ENCODE measurements at regions not wholly inside any gene's neighbourhood (a gene's known extent, or its start where the extent isn't known, plus 50 kb on each side); places are given as distances from the start of the nearest gene placed in this dataset.
"Not testable (repeated sequence)": the region's sequence is repeated elsewhere in the genome, so short reads cannot be mapped to it uniquely, and the experiment has no call there.

GRCh38 chr22:47535681-47536080 is 773.2 kb downstream of the TBC1D22A start:
- no peak for DNase-seq (ENCODE audit: low read depth in 3 of 3)

GRCh38 chr22:47534804-47535410 is 772.5 kb downstream of the TBC1D22A start:
- no peak for DNase-seq (ENCODE audit: low read depth in 3 of 3)

- no peak for DNase-seq (ENCODE audit: low read depth in 3 of 3)
Observed at GRCh38 chr22:47533961-47534803, 771.7 kb downstream of the TBC1D22A start.

GRCh38 chr22:47517062-47517461 is 754.6 kb downstream of the TBC1D22A start:
- DNase-seq (ENCODE audit: low read depth in 3 of 3), result no peak

- no peak for DNase-seq (ENCODE audit: low read depth in 3 of 3)
Observed at GRCh38 chr22:47515384-47516125, 753.1 kb downstream of the TBC1D22A start.

GRCh38 chr22:47512617-47513016 is 750.2 kb downstream of the TBC1D22A start:
- no peak for DNase-seq (ENCODE audit: low read depth in 3 of 3)

GRCh38 chr22:47504962-47505361 is 742.5 kb downstream of the TBC1D22A start:
- DNase-seq (ENCODE audit: low read depth in 3 of 3), result no peak

- DNase-seq (ENCODE audit: low read depth in 3 of 3), result no peak
Observed at GRCh38 chr22:47498969-47499495, 736.6 kb downstream of the TBC1D22A start.

GRCh38 chr22:47497666-47498065 is 735.2 kb downstream of the TBC1D22A start:
- DNase-seq (ENCODE audit: low read depth in 3 of 3), result no peak

- DNase-seq (ENCODE audit: low read depth in 3 of 3), result no peak
Observed at GRCh38 chr22:47495110-47495509, 732.7 kb downstream of the TBC1D22A start.

- not testable (repeated sequence) for DNase-seq (ENCODE audit: low read depth in 3 of 3)
Observed at GRCh38 chr22:47488131-47488530, 725.7 kb downstream of the TBC1D22A start.

GRCh38 chr22:47486569-47487312 is 724.3 kb downstream of the TBC1D22A start:
- DNase-seq (ENCODE audit: low read depth in 3 of 3), result no peak

- no peak for DNase-seq (ENCODE audit: low read depth in 3 of 3)
Observed at GRCh38 chr22:47484960-47485569, 722.6 kb downstream of the TBC1D22A start.

- DNase-seq (ENCODE audit: low read depth in 3 of 3), result no peak
Observed at GRCh38 chr22:47476231-47476630, 713.8 kb downstream of the TBC1D22A start.

GRCh38 chr22:47474895-47475294 is 712.4 kb downstream of the TBC1D22A start:
- DNase-seq (ENCODE audit: low read depth in 3 of 3), result no peak

GRCh38 chr22:47474464-47474863 is 712.0 kb downstream of the TBC1D22A start:
- DNase-seq (ENCODE audit: low read depth in 3 of 3), result no peak

GRCh38 chr22:47472636-47473035 is 710.2 kb downstream of the TBC1D22A start:
- DNase-seq (ENCODE audit: low read depth in 3 of 3), result no peak

- DNase-seq (ENCODE audit: low read depth in 3 of 3), result no peak
Observed at GRCh38 chr22:47471406-47471805, 709.0 kb downstream of the TBC1D22A start.

- DNase-seq (ENCODE audit: low read depth in 3 of 3), result no peak
Observed at GRCh38 chr22:47465809-47466208, 703.4 kb downstream of the TBC1D22A start.

- DNase-seq (ENCODE audit: low read depth in 3 of 3), result no peak
Observed at GRCh38 chr22:47465222-47465621, 702.8 kb downstream of the TBC1D22A start.

- DNase-seq (ENCODE audit: low read depth in 3 of 3), result no peak
Observed at GRCh38 chr22:47463220-47463619, 700.8 kb downstream of the TBC1D22A start.

Data from stimulated activated CD4-positive, alpha-beta T cell treated with anti-CD3 and anti-CD28 coated beads, TNF-alpha, amount 100 ng/mL, for 48 hours (primary cell).